SJCRH30 (cell line): ENCODE measurements at regions not wholly inside any gene's neighbourhood (a gene's known extent, or its start where the extent isn't known, plus 50 kb on each side); places are given as distances from the start of the nearest gene placed in this dataset.
"Not testable (repeated sequence)": the region's sequence is repeated elsewhere in the genome, so short reads cannot be mapped to it uniquely, and the experiment has no call there.

Source experiments
- DNase-seq, 2 experiments: peaks; one replicate each; pipeline ENCODE4 v3.0.0-alpha.2; 2015 to 2020
- H3K27ac ChIP-seq: fragments of 250-450 bp; sonication (Bioruptor Pico); 2 replicates; pipeline ENCODE4 v1.5.1; 2020; ENCODE audit warnings: mild to moderate bottlenecking, moderate library complexity
- H3K27me3 ChIP-seq: fragments of 250-450 bp; sonication (Bioruptor Pico); 2 replicates; pipeline ENCODE4 v1.5.1; 2020; ENCODE audit warnings: mild to moderate bottlenecking, moderate library complexity
- H3K36me3 ChIP-seq: fragments of 250-450 bp; sonication (Bioruptor Pico); 2 replicates; pipeline ENCODE4 v1.5.1; 2020; ENCODE audit warnings: mild to moderate bottlenecking, moderate library complexity
- H3K4me1 ChIP-seq: fragments of 250-450 bp; sonication (Bioruptor Pico); 2 replicates; pipeline ENCODE4 v1.5.1; 2020; ENCODE audit warnings: mild to moderate bottlenecking, moderate library complexity
- H3K4me3 ChIP-seq: fragments of 250-450 bp; sonication (Bioruptor Pico); 2 replicates; pipeline ENCODE4 v1.5.1; 2020; ENCODE audit warnings: mild to moderate bottlenecking, moderate library complexity
- H3K9me3 ChIP-seq: fragments of 250-450 bp; sonication (Bioruptor Pico); replicated peaks from 2 replicates; pipeline ENCODE4 v1.5.1; 2020; ENCODE audit warnings: mild to moderate bottlenecking, moderate library complexity

GRCh38 chr1:222195857-222196256 lies 352.0 kb downstream of the HHIPL2 start:
- H3K36me3 ChIP-seq, result no peaks in the 10 kb centered on the region
- DNase-seq, result no peak
- no peaks in the 10 kb centered on the region for H3K9me3 ChIP-seq
- no peaks in the 10 kb centered on the region; the same call in 1 of the 2 replicates for H3K27me3 ChIP-seq
- no peak overlapping the region for H3K27ac ChIP-seq
- H3K4me1 ChIP-seq, result no peaks in the 10 kb centered on the region
- H3K4me3 ChIP-seq, result no peak overlapping the region

- Histone ChIP-seq H3K4me3 (no peak overlapping the region), H3K27me3 (no peaks in the 10 kb centered on the region; the same call in none of the 2 replicates), H3K4me1 (no peaks in the 10 kb centered on the region), H3K9me3 (no peaks in the 10 kb centered on the region), H3K36me3 (no peaks in the 10 kb centered on the region), H3K27ac (no peak overlapping the region)
- DNase-seq, result no peak
Measured at GRCh38 chr1:222189218-222189617, 358.7 kb downstream of the HHIPL2 start.

GRCh38 chr1:222187566-222188332 lies 360.2 kb downstream of the HHIPL2 start:
- no peaks in the 10 kb centered on the region; the same call in none of the 2 replicates for H3K27me3 ChIP-seq
- H3K9me3 ChIP-seq, result no peaks in the 10 kb centered on the region
- no peak for DNase-seq
- H3K27ac ChIP-seq, result no peak overlapping the region
- no peaks in the 10 kb centered on the region for H3K36me3 ChIP-seq
- no peaks in the 10 kb centered on the region for H3K4me1 ChIP-seq
- no peak overlapping the region for H3K4me3 ChIP-seq

- no peak for DNase-seq
- no peaks in the 10 kb centered on the region for H3K27me3 ChIP-seq
- no peaks in the 10 kb centered on the region for H3K36me3 ChIP-seq
- no peak overlapping the region for H3K4me3 ChIP-seq
- H3K27ac ChIP-seq, result no peak overlapping the region
- no peaks in the 10 kb centered on the region for H3K9me3 ChIP-seq
- H3K4me1 ChIP-seq, result no peaks in the 10 kb centered on the region
Measured at GRCh38 chr1:222182641-222183040, 365.3 kb downstream of the HHIPL2 start.

- Histone ChIP-seq H3K36me3 (no peaks in the 10 kb centered on the region), H3K4me1 (no peaks in the 10 kb centered on the region), H3K27me3 (no peaks in the 10 kb centered on the region), H3K9me3 (no peaks in the 10 kb centered on the region), H3K4me3 (no peak overlapping the region), H3K27ac (no peak overlapping the region)
- DNase-seq, result no peak
Measured at GRCh38 chr1:222181191-222181590, 366.7 kb downstream of the HHIPL2 start.

- not testable (repeated sequence) for H3K36me3 ChIP-seq, DNase-seq, H3K27ac ChIP-seq, H3K4me1 ChIP-seq, H3K9me3 ChIP-seq, H3K4me3 ChIP-seq, H3K27me3 ChIP-seq
Measured at GRCh38 chr1:222177496-222177895, 370.4 kb downstream of the HHIPL2 start.

- H3K4me3 ChIP-seq, result no peak overlapping the region
- H3K27me3 ChIP-seq, result no peaks in the 10 kb centered on the region
- H3K9me3 ChIP-seq, result 0 out of 2 replicates have a peak, but pooled peaks cover 2% of the 10 kb centered on the region
- no peaks in the 10 kb centered on the region for H3K36me3 ChIP-seq
- peak; percentile 13 to 60 for DNase-seq
- H3K4me1 ChIP-seq, result no peaks in the 10 kb centered on the region
- no peak overlapping the region for H3K27ac ChIP-seq
Measured at GRCh38 chr1:222171005-222171404, 376.9 kb downstream of the HHIPL2 start.

GRCh38 chr1:222168621-222169020 lies 379.3 kb downstream of the HHIPL2 start:
- Histone ChIP-seq H3K4me3 (no peak overlapping the region), H3K4me1 (no peaks in the 10 kb centered on the region), H3K27ac (no peak overlapping the region), H3K9me3 (0 out of 2 replicates have a peak, but pooled peaks cover 2% of the 10 kb centered on the region), H3K27me3 (no peaks in the 10 kb centered on the region), H3K36me3 (no peaks in the 10 kb centered on the region)
- no peak for DNase-seq

GRCh38 chr1:222167896-222168295 lies 380.0 kb downstream of the HHIPL2 start:
- Histone ChIP-seq H3K4me3 (no peak overlapping the region), H3K9me3 (0 out of 2 replicates have a peak, but pooled peaks cover 2% of the 10 kb centered on the region), H3K4me1 (no peaks in the 10 kb centered on the region), H3K27ac (no peak overlapping the region), H3K27me3 (no peaks in the 10 kb centered on the region), H3K36me3 (no peaks in the 10 kb centered on the region)
- no peak for DNase-seq

- no peaks in the 10 kb centered on the region for H3K27me3 ChIP-seq
- no peak overlapping the region for H3K27ac ChIP-seq
- no peaks in the 10 kb centered on the region for H3K36me3 ChIP-seq
- DNase-seq, result peak; percentile 43 to 71
- H3K4me3 ChIP-seq, result no peak overlapping the region
- H3K9me3 ChIP-seq, result 0 out of 2 replicates have a peak, but pooled peaks cover 2% of the 10 kb centered on the region
- no peaks in the 10 kb centered on the region for H3K4me1 ChIP-seq
Measured at GRCh38 chr1:222167111-222167510, 380.8 kb downstream of the HHIPL2 start.

GRCh38 chr1:222165629-222166028 lies 382.3 kb downstream of the HHIPL2 start:
- H3K27me3 ChIP-seq, result no peaks in the 10 kb centered on the region
- no peak overlapping the region for H3K4me3 ChIP-seq

GRCh38 chr1:222163895-222164294 lies 384.0 kb downstream of the HHIPL2 start:
- no peaks in the 10 kb centered on the region for H3K27me3 ChIP-seq
- no peak overlapping the region for H3K27ac ChIP-seq

More at GRCh38 chr1:222165629-222166028, 382.3 kb downstream of the HHIPL2 start:
- Histone ChIP-seq H3K9me3 (no peaks in the 10 kb centered on the region), H3K4me1 (no peaks in the 10 kb centered on the region), H3K27ac (no peak overlapping the region), H3K36me3 (no peaks in the 10 kb centered on the region)
- DNase-seq, result no peak

GRCh38 chr1:222161676-222162075 lies 386.2 kb downstream of the HHIPL2 start:
- Histone ChIP-seq H3K27ac (no peak overlapping the region), H3K36me3 (no peaks in the 10 kb centered on the region), H3K27me3 (no peaks in the 10 kb centered on the region), H3K4me3 (no peak overlapping the region), H3K9me3 (no peaks in the 10 kb centered on the region), H3K4me1 (no peaks in the 10 kb centered on the region)
- peak in 1 of 2 experiments; percentile 27 for DNase-seq

More at GRCh38 chr1:222163895-222164294, 384.0 kb downstream of the HHIPL2 start:
- Histone ChIP-seq H3K4me3 (no peak overlapping the region), H3K4me1 (no peaks in the 10 kb centered on the region), H3K36me3 (no peaks in the 10 kb centered on the region), H3K9me3 (no peaks in the 10 kb centered on the region)
- DNase-seq, result no peak

- DNase-seq, result no peak
- no peaks in the 10 kb centered on the region for H3K36me3 ChIP-seq
- no peak overlapping the region for H3K27ac ChIP-seq
- no peak overlapping the region for H3K4me3 ChIP-seq
- H3K9me3 ChIP-seq, result no peaks in the 10 kb centered on the region
- H3K4me1 ChIP-seq, result no peaks in the 10 kb centered on the region
- no peaks in the 10 kb centered on the region for H3K27me3 ChIP-seq
Measured at GRCh38 chr1:222157612-222158011, 390.3 kb downstream of the HHIPL2 start.

GRCh38 chr1:222140206-222140605 lies 398.3 kb upstream of the DUSP10 start:
- no peak overlapping the region for H3K4me3 ChIP-seq
- no peaks in the 10 kb centered on the region for H3K36me3 ChIP-seq
- H3K4me1 ChIP-seq, result no peaks in the 10 kb centered on the region
- H3K27me3 ChIP-seq, result no peaks in the 10 kb centered on the region; the same call in 1 of the 2 replicates
- H3K27ac ChIP-seq, result no peak overlapping the region
- DNase-seq, result no peak
- no peaks in the 10 kb centered on the region for H3K9me3 ChIP-seq

GRCh38 chr1:222138095-222138494 lies 396.2 kb upstream of the DUSP10 start:
- Histone ChIP-seq H3K27me3 (no peaks in the 10 kb centered on the region; the same call in 1 of the 2 replicates), H3K4me3 (no peak overlapping the region), H3K27ac (no peak overlapping the region), H3K9me3 (no peaks in the 10 kb centered on the region), H3K4me1 (no peaks in the 10 kb centered on the region), H3K36me3 (no peaks in the 10 kb centered on the region)
- no peak for DNase-seq
